Pancreas (tissue), 10 donors: ENCODE measurements at regions not wholly inside any gene's neighbourhood (a gene's known extent, or its start where the extent isn't known, plus 50 kb on each side); places are given as distances from the start of the nearest gene placed in this dataset.
A peak's percentile ranks its signal among the peaks of the same experiment; 100 is the strongest.

ENCODE experiments used
- ATAC-seq, 4 donors: fragments of 200-7000 bp; cut with Tn5 transposase; one replicate each; pipeline versions ENCODE4 v1.8.0 to v1.9.1; 2020; ENCODE audit warnings: mild to moderate bottlenecking in 4 of 4, moderate library complexity in 4 of 4
- DNase-seq, 6 donors: peaks; one replicate each; pipeline ENCODE4 v3.0.0-alpha.2; 2020
- FAIRE-seq: peaks from 2 replicates; lab custom pipeline; 2012; peaks lifted over from hg19 to GRCh38; lab: Jason Lieb, UNC
- H3K27ac ChIP-seq, 4 donors: fragments of 200-600 bp; sonication (generic); 1 replicate in 3 of 4; 2 replicates in 1 of 4; pipeline versions ENCODE4 v1.5.0 to v1.8.0; 2020
- H3K27me3 ChIP-seq, 4 donors: fragments of 200-600 bp; one replicate each; pipeline ENCODE4 v1.8.0; 2021
- H3K36me3 ChIP-seq, 3 donors: fragments of 200-600 bp; sonication (generic) in 1 of 3; one replicate each; pipeline versions ENCODE4 v1.5.0 to v1.8.0; 2020 to 2021
- H3K4me1 ChIP-seq, 3 donors: fragments of 200-600 bp; one replicate each; pipeline ENCODE4 v1.8.0; 2021
- H3K4me3 ChIP-seq, 4 donors: fragments of 200-600 bp; sonication (generic) in 2 of 4; one replicate each; pipeline versions ENCODE4 v1.5.0 to v1.8.0; 2020 to 2021
- H3K9me3 ChIP-seq, 4 donors: fragments of 200-600 bp; one replicate each; pipeline ENCODE4 v1.8.0; 2021
- WGBS, 2 donors: extraction: QIAGEN DNeasy Blood & Tissue Kit; methylation state at CpG; one replicate each; pipeline ENCODE4 v1.1.7; 2013; 5-methylcytosine and 5-hydroxymethylcytosine counted together
- intact Hi-C, 3 donors: fragments of 100-400 bp; cut with DNase I; formaldehyde crosslinking; loops; one replicate each; pipeline versions ENCODE4 v1.11.1 to v1.14.2; 2022
- TF ChIP-seq, protein P1 (sequence below), 4 donors: fragments of 200-600 bp; sonication (generic) in 3 of 4; IDR thresholded peaks; one replicate each; pipeline versions ENCODE4 v1.5.0 to v1.8.0; 2021; ENCODE audit warnings: antibody characterized with exemption in 4 of 4
- donor health status: healthy with polysubstance abuse.
- donor health status: DM: no; HTN: no; CAD: no; lungs with moderate emphysema.
- donor health status: DM: no; HTN: no; CAD: no.
- donor health status: control.
- donor health status: control.
- donor health status: Bipolar disorder and iron deficiency.
- donor health status: DM: yes; HTN: yes; CAD: no.
- donor health status: DM: no; HTN: no; CAD: no.
- donor health status: DM: no; HTN: no; CAD: no.
- donor health status: DM: yes; HTN: yes; CAD: no.

GRCh38 chr1:59026472-59026948, 242.7 kb upstream of the JUN start:
- no peaks in the 10 kb centered on the region for H3K27me3 ChIP-seq
- 75 to 76% methylated on average over 6 of the region's 6 CpGs for WGBS, 2 donors
- H3K27ac ChIP-seq = no peak overlapping the region
- FAIRE-seq = no peak
- no peaks in the 10 kb centered on the region for H3K9me3 ChIP-seq
- TF ChIP-seq, protein P1, sequence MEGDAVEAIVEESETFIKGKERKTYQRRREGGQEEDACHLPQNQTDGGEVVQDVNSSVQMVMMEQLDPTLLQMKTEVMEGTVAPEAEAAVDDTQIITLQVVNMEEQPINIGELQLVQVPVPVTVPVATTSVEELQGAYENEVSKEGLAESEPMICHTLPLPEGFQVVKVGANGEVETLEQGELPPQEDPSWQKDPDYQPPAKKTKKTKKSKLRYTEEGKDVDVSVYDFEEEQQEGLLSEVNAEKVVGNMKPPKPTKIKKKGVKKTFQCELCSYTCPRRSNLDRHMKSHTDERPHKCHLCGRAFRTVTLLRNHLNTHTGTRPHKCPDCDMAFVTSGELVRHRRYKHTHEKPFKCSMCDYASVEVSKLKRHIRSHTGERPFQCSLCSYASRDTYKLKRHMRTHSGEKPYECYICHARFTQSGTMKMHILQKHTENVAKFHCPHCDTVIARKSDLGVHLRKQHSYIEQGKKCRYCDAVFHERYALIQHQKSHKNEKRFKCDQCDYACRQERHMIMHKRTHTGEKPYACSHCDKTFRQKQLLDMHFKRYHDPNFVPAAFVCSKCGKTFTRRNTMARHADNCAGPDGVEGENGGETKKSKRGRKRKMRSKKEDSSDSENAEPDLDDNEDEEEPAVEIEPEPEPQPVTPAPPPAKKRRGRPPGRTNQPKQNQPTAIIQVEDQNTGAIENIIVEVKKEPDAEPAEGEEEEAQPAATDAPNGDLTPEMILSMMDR (IDR thresholded peaks at IDR 0.05) = no peak
- ATAC-seq = no peak
- no peak for DNase-seq
- peaks cover 0 to 4% (median 4%) of the 10 kb centered on the region in 3 donors for H3K4me1 ChIP-seq
- no peaks in the 10 kb centered on the region for H3K36me3 ChIP-seq
- no peak overlapping the region for H3K4me3 ChIP-seq
- intact Hi-C loops = no loop called here

- WGBS, 2 donors = 91 to 96% methylated on average over 2 of the region's 2 CpGs
- Histone ChIP-seq H3K36me3 (no peaks in the 10 kb centered on the region), H3K27ac (no peak overlapping the region), H3K9me3 (no peaks in the 10 kb centered on the region), H3K4me3 (no peak overlapping the region), H3K27me3 (no peaks in the 10 kb centered on the region), H3K4me1 (peaks cover 0 to 4% (median 4%) of the 10 kb centered on the region in 3 donors)
- no peak for FAIRE-seq
- no peak for ATAC-seq
- intact Hi-C loops = no loop called here
- DNase-seq = no peak
- TF ChIP-seq, protein P1 (IDR thresholded peaks at IDR 0.05) = no peak
Measured at GRCh38 chr1:59027177-59027576, 243.3 kb upstream of the JUN start.

GRCh38 chr1:59028048-59028447, 244.2 kb upstream of the JUN start:
- ATAC-seq (peak in 3 of 4 donors; percentile 15 to 65 (median 20)), FAIRE-seq (no peak), DNase-seq (no peak)
- Histone ChIP-seq H3K4me3 (no peak overlapping the region), H3K4me1 (peaks cover 0 to 4% (median 4%) of the 10 kb centered on the region in 3 donors), H3K36me3 (no peaks in the 10 kb centered on the region), H3K27me3 (no peaks in the 10 kb centered on the region), H3K27ac (no peak overlapping the region), H3K9me3 (no peaks in the 10 kb centered on the region)
- intact Hi-C loops = no loop called here
- TF ChIP-seq, protein P1 (IDR thresholded peaks at IDR 0.05) = no peak
- 54 to 62% methylated on average over 3 of the region's 3 CpGs for WGBS, 2 donors

DNA sequence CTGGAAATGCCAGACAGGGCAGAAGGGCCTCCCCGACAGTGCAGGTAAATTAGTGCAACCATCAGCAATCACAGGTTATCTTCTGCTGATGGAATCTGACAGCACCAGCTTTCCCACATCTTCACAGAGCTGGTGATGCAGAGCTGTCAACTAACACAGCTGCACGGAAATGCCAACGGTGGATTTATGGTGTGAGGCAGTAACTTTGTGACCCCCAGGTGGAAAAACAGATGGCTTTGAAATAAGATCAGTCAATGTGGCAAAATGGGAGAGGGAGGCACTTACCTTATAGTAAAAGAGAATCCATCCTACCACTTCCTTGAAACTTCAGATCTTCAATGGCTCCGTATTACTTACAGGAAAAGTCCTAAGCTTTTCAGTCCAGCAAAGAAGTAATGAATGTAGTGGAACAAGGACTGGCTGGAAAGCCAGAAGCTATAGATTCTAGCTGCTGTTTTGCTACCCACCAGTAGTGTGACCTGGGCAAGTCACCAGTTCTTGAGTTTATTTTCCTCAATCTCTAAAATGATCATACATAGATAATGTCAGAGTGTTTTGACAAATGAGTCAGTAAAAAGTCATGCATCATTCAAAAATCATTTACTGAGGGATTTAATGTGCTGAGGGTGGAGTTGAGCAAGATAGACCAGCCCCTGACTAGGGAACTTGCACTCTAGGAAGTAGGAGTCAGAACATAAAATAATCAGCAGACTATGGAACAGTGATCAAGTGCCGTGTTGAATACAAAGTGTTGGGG, 245.7 kb upstream of the JUN start:
- no peaks in the 10 kb centered on the region for H3K27me3 ChIP-seq
- FAIRE-seq (no peak), ATAC-seq (no peak), DNase-seq (no peak)
- H3K36me3 ChIP-seq = no peaks in the 10 kb centered on the region
- H3K4me3 ChIP-seq = no peak overlapping the region
- TF ChIP-seq, protein P1 (IDR thresholded peaks at IDR 0.05) = no peak
- H3K27ac ChIP-seq = no peak overlapping the region
- intact Hi-C loops = no loop called here
- H3K4me1 ChIP-seq = peaks cover 0 to 4% (median 4%) of the 10 kb centered on the region in 3 donors
- no peaks in the 10 kb centered on the region for H3K9me3 ChIP-seq
- 79 to 80% methylated on average over 5 of the region's 5 CpGs for WGBS, 2 donors

DNA sequence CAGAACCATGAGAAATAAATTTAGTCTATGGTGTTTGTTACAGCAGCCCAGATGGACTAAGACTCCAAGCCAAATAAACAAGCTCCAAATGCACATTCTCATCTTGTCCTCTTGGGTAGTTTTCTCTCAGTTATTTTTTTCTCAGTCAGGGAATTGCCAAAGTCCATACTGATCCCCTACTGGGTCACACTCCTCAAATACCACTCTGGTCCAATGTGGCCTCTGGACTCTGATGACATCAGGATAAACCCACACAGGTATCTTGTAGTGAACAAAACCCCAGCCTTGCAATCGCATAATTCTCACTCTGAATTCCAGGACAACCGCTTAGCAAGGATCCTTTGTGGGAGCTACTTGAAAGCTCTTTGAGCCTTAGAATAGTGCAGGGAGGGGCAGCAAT, 248.4 kb upstream of the JUN start:
- no peak for FAIRE-seq

More for the DNA sequence above, 248.4 kb upstream of the JUN start:
- H3K4me3 ChIP-seq = no peak overlapping the region
- DNase-seq (no peak), ATAC-seq (no peak)
- no peaks in the 10 kb centered on the region for H3K4me1 ChIP-seq
- no peaks in the 10 kb centered on the region for H3K27me3 ChIP-seq
- WGBS, 2 donors = 96 to 98% methylated on average over 2 of the region's 2 CpGs
- no peaks in the 10 kb centered on the region for H3K9me3 ChIP-seq
- intact Hi-C loops = no loop called here
- no peak overlapping the region for H3K27ac ChIP-seq
- TF ChIP-seq, protein P1 (IDR thresholded peaks at IDR 0.05) = no peak
- no peaks in the 10 kb centered on the region for H3K36me3 ChIP-seq
